Lung (tissue), 11 donors: ENCODE measurements at regions not wholly inside any gene's neighbourhood (a gene's known extent, or its start where the extent isn't known, plus 50 kb on each side); places are given as distances from the start of the nearest gene placed in this dataset.
A peak's percentile ranks its signal among the peaks of the same experiment; 100 is the strongest.

ENCODE experiments used
- ATAC-seq: fragments of 200-7000 bp; cut with Tn5 transposase; one replicate; pipeline ENCODE4 v1.9.1; 2020; ENCODE audit warnings: moderate number of reproducible peaks; ENCODE audit not compliant: insufficient read depth, low FRiP score
- DNase-seq, 3 donors: peaks; one replicate each; pipeline ENCODE4 v3.0.0-alpha.2; 2013 to 2017
- H3K27ac ChIP-seq, 2 donors: one replicate each; pipeline ENCODE4 v1.5.1; 2013; ENCODE audit warnings: mild to moderate bottlenecking in 2 of 2, moderate library complexity in 2 of 2, control low read depth in 1 of 2, inconsistent platforms in 1 of 2, low read depth in 1 of 2, low read length in 1 of 2
- H3K27me3 ChIP-seq, 3 donors: one replicate each; pipeline ENCODE4 v1.5.1; 2013; ENCODE audit warnings: low read length in 2 of 3; ENCODE audit not compliant: control insufficient read depth in 3 of 3, insufficient read depth in 3 of 3
- H3K36me3 ChIP-seq, 4 donors: one replicate each; pipeline ENCODE4 v1.5.1; 2013; ENCODE audit warnings: low read length in 4 of 4, mild to moderate bottlenecking in 1 of 4, moderate library complexity in 1 of 4; ENCODE audit not compliant: control insufficient read depth in 4 of 4, insufficient read depth in 4 of 4
- H3K4me1 ChIP-seq, 5 donors: one replicate each; pipeline ENCODE4 v1.5.1; 2013; ENCODE audit warnings: low read length in 5 of 5, mild to moderate bottlenecking in 2 of 5, moderate library complexity in 1 of 5; ENCODE audit not compliant: control insufficient read depth in 5 of 5, insufficient read depth in 5 of 5
- H3K4me3 ChIP-seq: one replicate; pipeline ENCODE4 v1.5.1; 2013; ENCODE audit warnings: mild to moderate bottlenecking, control low read depth, moderate library complexity
- H3K9ac ChIP-seq, 2 donors: one replicate each; pipeline ENCODE4 v1.5.1; 2013; ENCODE audit warnings: low read length in 2 of 2, control low read depth in 1 of 2; ENCODE audit not compliant: insufficient read depth in 1 of 2
- H3K9me3 ChIP-seq, 4 donors: one replicate each; pipeline ENCODE4 v1.5.1; 2013; ENCODE audit warnings: low read length in 3 of 4, mild to moderate bottlenecking in 1 of 4, moderate library complexity in 1 of 4; ENCODE audit not compliant: control insufficient read depth in 4 of 4, insufficient read depth in 3 of 4
- CTCF ChIP-seq: IDR thresholded peaks from 2 replicates; pipeline ENCODE4 v1.5.1; 2012; ENCODE audit warnings: mild to moderate bottlenecking; ENCODE audit errors: control extremely low read depth, extremely low read depth
- WGBS, 2 donors: extraction: QIAGEN DNeasy Blood & Tissue Kit; methylation state at CpG; one replicate each; pipeline ENCODE4 v1.1.7; 2013; 5-methylcytosine and 5-hydroxymethylcytosine counted together
- donor health status: control.
- donor health status: control.
- donor health status: Bipolar disorder and iron deficiency.
- donor health status: healthy.
- donor health status: DM: yes; HTN: yes; CAD: no.

GRCh38 chr9:20188616-20189369 lies 400.0 kb upstream of the SLC24A2 start:
- Histone ChIP-seq H3K9me3 (no peaks in the 10 kb centered on the region), H3K4me1 (peaks cover 0 to 2% (median 0%) of the 10 kb centered on the region in 5 donors), H3K36me3 (no peaks in the 10 kb centered on the region), H3K9ac (no peak overlapping the region), H3K27me3 (no peaks in the 10 kb centered on the region), H3K4me3 (no peak overlapping the region), H3K27ac (no peak overlapping the region)
- DNase-seq (peak in 1 of 3 donors; percentile 8), ATAC-seq (no peak)
- 64 to 77% methylated on average over 6 of the region's 6 CpGs for WGBS, 2 donors
- no peak for TF ChIP-seq CTCF

- Histone ChIP-seq H3K4me1 (peaks cover 0 to 2% (median 0%) of the 10 kb centered on the region in 5 donors), H3K9ac (no peak overlapping the region), H3K9me3 (no peaks in the 10 kb centered on the region), H3K4me3 (no peak overlapping the region), H3K36me3 (no peaks in the 10 kb centered on the region), H3K27me3 (no peaks in the 10 kb centered on the region), H3K27ac (no peak overlapping the region)
- no peak for DNase-seq
- no peak for TF ChIP-seq CTCF
- 50 to 74% methylated on average over 2 of the region's 2 CpGs for WGBS, 2 donors
- no peak for ATAC-seq
Observed at GRCh38 chr9:20187318-20187717, 398.5 kb upstream of the SLC24A2 start.

- H3K27me3 ChIP-seq: no peaks in the 10 kb centered on the region
- no peaks in the 10 kb centered on the region for H3K9me3 ChIP-seq
- no peak overlapping the region for H3K9ac ChIP-seq
- H3K36me3 ChIP-seq: no peaks in the 10 kb centered on the region
- peaks cover 0 to 2% (median 0%) of the 10 kb centered on the region in 5 donors for H3K4me1 ChIP-seq
- H3K4me3 ChIP-seq: no peak overlapping the region
- ATAC-seq (no peak), DNase-seq (no peak)
- H3K27ac ChIP-seq: no peak overlapping the region
- TF ChIP-seq CTCF: no peak
Observed at GRCh38 chr9:20186823-20187222, 398.0 kb upstream of the SLC24A2 start.

GRCh38 chr9:20186231-20186630 lies 397.4 kb upstream of the SLC24A2 start:
- H3K9me3 ChIP-seq: no peaks in the 10 kb centered on the region
- no peak overlapping the region for H3K27ac ChIP-seq
- H3K4me1 ChIP-seq: peaks cover 0 to 2% (median 0%) of the 10 kb centered on the region in 5 donors
- no peaks in the 10 kb centered on the region for H3K27me3 ChIP-seq
- H3K4me3 ChIP-seq: no peak overlapping the region
- DNase-seq (no peak), ATAC-seq (no peak)
- H3K36me3 ChIP-seq: no peaks in the 10 kb centered on the region
- no peak overlapping the region for H3K9ac ChIP-seq
- no peak for TF ChIP-seq CTCF
- 72 to 88% methylated on average over 3 of the region's 3 CpGs for WGBS, 2 donors
